ENCODE measurements at regions not wholly inside any gene's neighbourhood (a gene's known extent, or its start where the extent isn't known, plus 50 kb on each side); places are given as distances from the start of the nearest gene placed in this dataset.

- Histone ChIP-seq H3K4me1 (ENCODE audit: insufficient read depth, low read length) (no peaks in the 10 kb centered on the region), H3K9me3 (ENCODE audit: control insufficient read depth in 1 of 2, insufficient read depth in 1 of 2, low read length in 2 of 2) (peaks cover 0 to 4% of the 10 kb centered on the region in 2 experiments), H3K27me3 (ENCODE audit: control insufficient read depth in 1 of 2, insufficient read depth in 2 of 2, low read length in 2 of 2) (no peaks in the 10 kb centered on the region), H3K36me3 (ENCODE audit: insufficient read depth, low read length) (no peaks in the 10 kb centered on the region), H3K27ac (ENCODE audit: low read depth in 1 of 2, low read length in 2 of 2) (no peak overlapping the region), H3K4me3 (ENCODE audit: low read length) (no peak overlapping the region)
- ATAC-seq (ENCODE audit: poor library complexity), result no peak
- intact Hi-C loops (cut with DNase I, micrococcal nuclease), result no loop called here
- DNase-seq, result no peak
- Mint-ChIP-seq H3K36me3 (ENCODE audit: low read depth) (no peaks in the 10 kb centered on the region), H3K27me3 (no peaks in the 10 kb centered on the region), H3K27ac (no peak overlapping the region), H3K4me3 (no peak overlapping the region), H3K4me1 (ENCODE audit: low read depth) (no peaks in the 10 kb centered on the region), H3K9me3 (peaks cover 6% of the 10 kb centered on the region)
- no peak for TF ChIP-seq CTCF (IDR thresholded peaks at IDR 0.05)
- POLR2A ChIA-PET, result no interaction called here
- CTCF ChIA-PET, result no interaction called here
Measured at GRCh38 chr4:34893382-34893781, 1350.9 kb downstream of the ARAP2 start.

GRCh38 chr4:34920032-34920431, 1324.3 kb downstream of the ARAP2 start:
- Histone ChIP-seq H3K27ac (ENCODE audit: low read depth in 1 of 2, low read length in 2 of 2) (no peak overlapping the region), H3K4me1 (ENCODE audit: insufficient read depth, low read length) (no peaks in the 10 kb centered on the region), H3K9me3 (ENCODE audit: control insufficient read depth in 1 of 2, insufficient read depth in 1 of 2, low read length in 2 of 2) (no peaks in the 10 kb centered on the region), H3K36me3 (ENCODE audit: insufficient read depth, low read length) (no peaks in the 10 kb centered on the region), H3K27me3 (ENCODE audit: control insufficient read depth in 1 of 2, insufficient read depth in 2 of 2, low read length in 2 of 2) (no peaks in the 10 kb centered on the region), H3K4me3 (ENCODE audit: low read length) (no peak overlapping the region)
- ATAC-seq (ENCODE audit: poor library complexity) (no peak), DNase-seq (no peak)
- Mint-ChIP-seq H3K27me3 (no peaks in the 10 kb centered on the region), H3K36me3 (ENCODE audit: low read depth) (no peaks in the 10 kb centered on the region), H3K9me3 (peaks cover 2% of the 10 kb centered on the region), H3K4me1 (ENCODE audit: low read depth) (no peaks in the 10 kb centered on the region), H3K4me3 (no peak overlapping the region), H3K27ac (no peak overlapping the region)
- ChIA-PET POLR2A (no interaction called here), CTCF (no interaction called here)
- no peak for TF ChIP-seq CTCF (IDR thresholded peaks at IDR 0.05)
- intact Hi-C loops (cut with DNase I, micrococcal nuclease), result no loop called here

GRCh38 chr4:34921391-34921790, 1322.9 kb downstream of the ARAP2 start:
- Mint-ChIP-seq H3K36me3 (ENCODE audit: low read depth) (no peaks in the 10 kb centered on the region), H3K4me1 (ENCODE audit: low read depth) (no peaks in the 10 kb centered on the region), H3K4me3 (no peak overlapping the region), H3K9me3 (peaks cover 2% of the 10 kb centered on the region), H3K27ac (no peak overlapping the region), H3K27me3 (no peaks in the 10 kb centered on the region)
- Histone ChIP-seq H3K36me3 (ENCODE audit: insufficient read depth, low read length) (no peaks in the 10 kb centered on the region), H3K27me3 (ENCODE audit: control insufficient read depth in 1 of 2, insufficient read depth in 2 of 2, low read length in 2 of 2) (no peaks in the 10 kb centered on the region), H3K9me3 (ENCODE audit: control insufficient read depth in 1 of 2, insufficient read depth in 1 of 2, low read length in 2 of 2) (no peaks in the 10 kb centered on the region), H3K4me3 (ENCODE audit: low read length) (no peak overlapping the region), H3K27ac (ENCODE audit: low read depth in 1 of 2, low read length in 2 of 2) (no peak overlapping the region), H3K4me1 (ENCODE audit: insufficient read depth, low read length) (no peaks in the 10 kb centered on the region)
- ATAC-seq (ENCODE audit: poor library complexity) (no peak), DNase-seq (no peak)
- CTCF ChIA-PET, result no interaction called here
- TF ChIP-seq CTCF (IDR thresholded peaks at IDR 0.05), result no peak
- intact Hi-C loops (cut with DNase I, micrococcal nuclease), result no loop called here
- POLR2A ChIA-PET, result no interaction called here
